ENCODE measurements at regions not wholly inside any gene's neighbourhood (a gene's known extent, or its start where the extent isn't known, plus 50 kb on each side); places are given as distances from the start of the nearest gene placed in this dataset.

- peaks cover 5% of the 10 kb centered on the region for H3K27me3 ChIP-seq (ENCODE audit: insufficient read depth, low read length)
- no peak for FAIRE-seq
- Mint-ChIP-seq H3K27ac (ENCODE audit: unreplicated experiment) (no peak overlapping the region), H3K4me1 (ENCODE audit: low read depth, unreplicated experiment) (no peaks in the 10 kb centered on the region), H3K36me3 (ENCODE audit: low read depth, unreplicated experiment) (no peaks in the 10 kb centered on the region), H3K4me3 (ENCODE audit: unreplicated experiment) (no peak overlapping the region), H3K9me3 (ENCODE audit: unreplicated experiment) (no peaks in the 10 kb centered on the region), H3K27me3 (ENCODE audit: low read depth, unreplicated experiment) (peaks cover 14% of the 10 kb centered on the region)
- H3K9ac ChIP-seq (ENCODE audit: low read length) = no peak overlapping the region
- DNase-seq (ENCODE audit: low read depth) = no peak
- no peaks in the 10 kb centered on the region for H4K20me1 ChIP-seq (ENCODE audit: insufficient read depth, low read length)
- no peaks in the 10 kb centered on the region for H3K36me3 ChIP-seq (ENCODE audit: insufficient read depth, low read length)
- no peak overlapping the region for H3K4me3 ChIP-seq (ENCODE audit: insufficient read depth, low read depth, low read length)
- H3K27ac ChIP-seq (ENCODE audit: low read depth, low read length) = no peak overlapping the region
- no peak overlapping the region for H2AFZ ChIP-seq (ENCODE audit: low read depth, low read length)
- H3K4me2 ChIP-seq (ENCODE audit: low read length) = no peak overlapping the region
- no peaks in the 10 kb centered on the region for H3K79me2 ChIP-seq (ENCODE audit: insufficient read depth, low read length)
- H3K4me1 ChIP-seq (ENCODE audit: insufficient read depth, low read length) = no peaks in the 10 kb centered on the region
- no peak for TF ChIP-seq EZH2 (IDR thresholded peaks at IDR 0.05; ENCODE audit: insufficient read depth, low read length)
- TF ChIP-seq CTCF (IDR thresholded peaks at IDR 0.05; ENCODE audit: insufficient read depth, low read depth, low read length) = no peak
- H3K9me3 ChIP-seq (ENCODE audit: insufficient read depth, low read depth, low read length) = no peaks in the 10 kb centered on the region
These were observed 163.2 kb downstream of the SH2D4B start for GRCh38 chr10:80700760-80701444.

GRCh38 chr10:80701706-80702105 is 164.0 kb downstream of the SH2D4B start:
- FAIRE-seq (no peak), DNase-seq (ENCODE audit: low read depth) (no peak)
- Mint-ChIP-seq H3K9me3 (ENCODE audit: unreplicated experiment) (no peaks in the 10 kb centered on the region), H3K36me3 (ENCODE audit: low read depth, unreplicated experiment) (no peaks in the 10 kb centered on the region), H3K4me1 (ENCODE audit: low read depth, unreplicated experiment) (no peaks in the 10 kb centered on the region), H3K27ac (ENCODE audit: unreplicated experiment) (no peak overlapping the region), H3K27me3 (ENCODE audit: low read depth, unreplicated experiment) (peaks cover 14% of the 10 kb centered on the region), H3K4me3 (ENCODE audit: unreplicated experiment) (no peak overlapping the region)
- no peaks in the 10 kb centered on the region for H3K4me1 ChIP-seq (ENCODE audit: insufficient read depth, low read length)
- H3K9me3 ChIP-seq (ENCODE audit: insufficient read depth, low read depth, low read length) = no peaks in the 10 kb centered on the region
- H2AFZ ChIP-seq (ENCODE audit: low read depth, low read length) = no peak overlapping the region
- H3K27ac ChIP-seq (ENCODE audit: low read depth, low read length) = no peak overlapping the region
- TF ChIP-seq EZH2 (IDR thresholded peaks at IDR 0.05; ENCODE audit: insufficient read depth, low read length) (no peak), CTCF (IDR thresholded peaks at IDR 0.05; ENCODE audit: insufficient read depth, low read depth, low read length) (no peak)
- H3K79me2 ChIP-seq (ENCODE audit: insufficient read depth, low read length) = no peaks in the 10 kb centered on the region
- no peak overlapping the region for H3K9ac ChIP-seq (ENCODE audit: low read length)
- H3K4me3 ChIP-seq (ENCODE audit: insufficient read depth, low read depth, low read length) = no peak overlapping the region
- no peaks in the 10 kb centered on the region for H4K20me1 ChIP-seq (ENCODE audit: insufficient read depth, low read length)
- peaks cover 5% of the 10 kb centered on the region for H3K27me3 ChIP-seq (ENCODE audit: insufficient read depth, low read length)
- H3K36me3 ChIP-seq (ENCODE audit: insufficient read depth, low read length) = no peaks in the 10 kb centered on the region
- no peak overlapping the region for H3K4me2 ChIP-seq (ENCODE audit: low read length)

- peaks cover 14% of the 10 kb centered on the region for H3K27me3 Mint-ChIP-seq (ENCODE audit: low read depth, unreplicated experiment)
- Histone ChIP-seq H3K9ac (ENCODE audit: low read length) (no peak overlapping the region), H3K27me3 (ENCODE audit: insufficient read depth, low read length) (peaks cover 5% of the 10 kb centered on the region), H3K36me3 (ENCODE audit: insufficient read depth, low read length) (no peaks in the 10 kb centered on the region), H4K20me1 (ENCODE audit: insufficient read depth, low read length) (no peaks in the 10 kb centered on the region), H3K9me3 (ENCODE audit: insufficient read depth, low read depth, low read length) (no peaks in the 10 kb centered on the region), H3K4me3 (ENCODE audit: insufficient read depth, low read depth, low read length) (no peak overlapping the region), H3K4me2 (ENCODE audit: low read length) (no peak overlapping the region), H2AFZ (ENCODE audit: low read depth, low read length) (no peak overlapping the region), H3K27ac (ENCODE audit: low read depth, low read length) (no peak overlapping the region), H3K4me1 (ENCODE audit: insufficient read depth, low read length) (no peaks in the 10 kb centered on the region), H3K79me2 (ENCODE audit: insufficient read depth, low read length) (no peaks in the 10 kb centered on the region)
- no peak for TF ChIP-seq CTCF (IDR thresholded peaks at IDR 0.05; ENCODE audit: insufficient read depth, low read depth, low read length)
- no peak for TF ChIP-seq EZH2 (IDR thresholded peaks at IDR 0.05; ENCODE audit: insufficient read depth, low read length)
- H3K27ac Mint-ChIP-seq (ENCODE audit: unreplicated experiment) = no peak overlapping the region
- DNase-seq (ENCODE audit: low read depth) = no peak
- H3K36me3 Mint-ChIP-seq (ENCODE audit: low read depth, unreplicated experiment) = no peaks in the 10 kb centered on the region
- H3K9me3 Mint-ChIP-seq (ENCODE audit: unreplicated experiment) = no peaks in the 10 kb centered on the region
- FAIRE-seq = no peak
- no peak overlapping the region for H3K4me3 Mint-ChIP-seq (ENCODE audit: unreplicated experiment)
- H3K4me1 Mint-ChIP-seq (ENCODE audit: low read depth, unreplicated experiment) = no peaks in the 10 kb centered on the region
These were observed 164.4 kb downstream of the SH2D4B start for GRCh38 chr10:80702143-80702542.

Data from astrocyte (in vitro differentiated cells and primary cell).